IMR-90 (cell line): ENCODE measurements at regions not wholly inside any gene's neighbourhood (a gene's known extent, or its start where the extent isn't known, plus 50 kb on each side); places are given as distances from the start of the nearest gene placed in this dataset.

Source experiments
- ATAC-seq: fragments of 200-7000 bp; cut with Tn5 transposase; 2 replicates; pipeline ENCODE4 v1.9.1; 2020; ENCODE audit warnings: low read depth, mild to moderate bottlenecking, moderate library complexity
- BruUV-seq: library from RNA; stranded (reverse); fragments of 400-500 nt; replicated peaks from 2 replicates; lab custom pipeline; 2021; lab: Mats Ljungman, UMichigan
- CTCF ChIA-PET: fragments of 300-600 bp; formaldehyde crosslinking; extraction: SDS; loops from one replicate; lab custom pipeline; 2021; ENCODE audit warnings: antibody characterized with exemption; lab: Yijun Ruan, JAX
- POLR2A ChIA-PET: fragments of 300-600 bp; sonication (Branson Sonifier 250); formaldehyde crosslinking; loops from one replicate; lab custom pipeline; 2022; ENCODE audit warnings: antibody characterized with exemption; ENCODE audit not compliant: unreplicated experiment; lab: Charles Lee
- DNase-seq: peaks from one replicate; pipeline ENCODE4 v3.0.0; 2013
- H2AFZ ChIP-seq: replicated peaks from 2 replicates; pipeline ENCODE3; 2013; ENCODE audit warnings: low read length, mild to moderate bottlenecking; ENCODE audit not compliant: poor library complexity
- H2AK5ac ChIP-seq: 2 replicates; pipeline ENCODE4 v1.6.1; 2013; ENCODE audit warnings: low read depth, low read length, inconsistent platforms
- H2AK9ac ChIP-seq: replicated peaks from 2 replicates; pipeline ENCODE3; 2013; ENCODE audit warnings: mild to moderate bottlenecking, low read depth, low read length, moderate library complexity; ENCODE audit not compliant: poor library complexity
- H2BK120ac ChIP-seq: 2 replicates; pipeline ENCODE4 v1.6.1; 2013; ENCODE audit warnings: low read depth, low read length, inconsistent platforms
- H2BK15ac ChIP-seq: 3 replicates; pipeline ENCODE4 v1.6.1; 2013; ENCODE audit warnings: low read depth, low read length, inconsistent platforms
- H2BK20ac ChIP-seq: 2 replicates; pipeline ENCODE4 v1.6.1; 2013; ENCODE audit warnings: low read depth, mild to moderate bottlenecking, inconsistent platforms, low read length, moderate library complexity
- H2BK5ac ChIP-seq: 2 replicates; pipeline ENCODE4 v1.6.1; 2013; ENCODE audit warnings: mild to moderate bottlenecking, low read depth, low read length, inconsistent platforms; ENCODE audit not compliant: poor library complexity, severe bottlenecking
- H3K14ac ChIP-seq: replicated peaks from 2 replicates; pipeline ENCODE4 v1.6.1; 2013; ENCODE audit warnings: low read depth, low read length, inconsistent platforms
- H3K18ac ChIP-seq: 2 replicates; pipeline ENCODE4 v1.6.1; 2013; ENCODE audit warnings: low read depth, low read length, control low read depth
- H3K23ac ChIP-seq: 2 replicates; pipeline ENCODE4 v1.6.1; 2013; ENCODE audit warnings: low read depth, low read length, inconsistent platforms
- H3K27ac ChIP-seq: 2 replicates; pipeline ENCODE4 v1.5.1; 2013; ENCODE audit warnings: mild to moderate bottlenecking, control low read depth, low read length; ENCODE audit not compliant: insufficient read depth
- H3K27me3 ChIP-seq: 2 replicates; pipeline ENCODE4 v1.6.1; 2013; ENCODE audit warnings: low read length; ENCODE audit not compliant: control insufficient read depth, insufficient read depth
- H3K36me3 ChIP-seq: 2 replicates; pipeline ENCODE4 v1.6.1; 2013; ENCODE audit warnings: low read length, mixed read lengths; ENCODE audit not compliant: control insufficient read depth, insufficient read depth
- H3K4ac ChIP-seq: 2 replicates; pipeline ENCODE4 v1.6.1; 2013; ENCODE audit warnings: low read depth, low read length, inconsistent platforms
- H3K4me1 ChIP-seq: 2 replicates; pipeline ENCODE4 v1.6.1; 2013; ENCODE audit warnings: low read length, mixed read lengths; ENCODE audit not compliant: control insufficient read depth, insufficient read depth
- H3K4me2 ChIP-seq: 2 replicates; pipeline ENCODE4 v1.6.1; 2013; ENCODE audit warnings: low read depth, mild to moderate bottlenecking, control low read depth, low read length, moderate library complexity
- H3K4me3 ChIP-seq: 2 replicates; pipeline ENCODE4 v1.5.1; 2013; ENCODE audit warnings: low read depth, mild to moderate bottlenecking, control low read depth, low read length, moderate library complexity; ENCODE audit not compliant: insufficient read depth
- H3K56ac ChIP-seq: 2 replicates; pipeline ENCODE4 v1.6.1; 2013; ENCODE audit warnings: low read length, inconsistent platforms; ENCODE audit not compliant: insufficient read depth; ENCODE audit errors: extremely low read depth
- H3K79me1 ChIP-seq, 2 experiments: 2 replicates each; pipeline ENCODE4 v1.6.1; 2013; ENCODE audit warnings: low read length in 2 of 2, inconsistent platforms in 1 of 2, low read depth in 1 of 2
- H3K9ac ChIP-seq: 2 replicates; pipeline ENCODE4 v1.6.1; 2013; ENCODE audit warnings: low read depth, low read length, control low read depth
- H3K9me1 ChIP-seq: 2 replicates; pipeline ENCODE4 v1.6.1; 2013; ENCODE audit warnings: low read length, inconsistent platforms; ENCODE audit not compliant: insufficient read depth
- H3K9me3 ChIP-seq: 2 replicates; pipeline ENCODE4 v1.6.1; 2013; ENCODE audit warnings: low read length; ENCODE audit not compliant: control insufficient read depth, insufficient read depth
- H4K20me1 ChIP-seq: 2 replicates; pipeline ENCODE4 v1.6.1; 2013; ENCODE audit warnings: low read length, inconsistent platforms; ENCODE audit not compliant: insufficient read depth
- H4K5ac ChIP-seq: 2 replicates; pipeline ENCODE4 v1.6.1; 2013; ENCODE audit warnings: mild to moderate bottlenecking, low read depth, low read length, control low read depth
- H4K8ac ChIP-seq, 2 experiments: 2 replicates each; pipeline ENCODE4 v1.6.1; 2013; ENCODE audit warnings: low read depth in 2 of 2, low read length in 2 of 2, control low read depth in 1 of 2, inconsistent platforms in 1 of 2
- H4K91ac ChIP-seq: 2 replicates; pipeline ENCODE4 v1.6.1; 2013; ENCODE audit warnings: low read depth, low read length, inconsistent platforms; ENCODE audit not compliant: insufficient read depth
- BHLHE40 ChIP-seq: fragments of 150-350 bp; IDR thresholded peaks from 2 replicates; pipeline ENCODE4 v1.6.1; 2016; ENCODE audit warnings: mild to moderate bottlenecking, low read depth, low read length
- CEBPB ChIP-seq: IDR thresholded peaks from 2 replicates; pipeline ENCODE4 v1.6.1; 2012; ENCODE audit warnings: low read depth, low read length, improper control_type of control experiment
- CHD1 ChIP-seq: IDR thresholded peaks from 2 replicates; pipeline ENCODE4 v1.6.1; 2012; ENCODE audit warnings: low read depth, low read length, improper control_type of control experiment
- CTCF ChIP-seq: conservative IDR thresholded peaks from 2 replicates; pipeline ENCODE4 v1.5.1; 2012; ENCODE audit warnings: mild to moderate bottlenecking, low read depth, low read length, improper control_type of control experiment
- ELK1 ChIP-seq: fragments of 150-350 bp; IDR thresholded peaks from 2 replicates; pipeline ENCODE4 v1.6.1; 2016; ENCODE audit warnings: low read depth, mild to moderate bottlenecking, low read length, moderate library complexity, borderline replicate concordance
- FOS ChIP-seq: fragments of 150-350 bp; IDR thresholded peaks from 2 replicates; pipeline ENCODE4 v1.6.1; 2016; ENCODE audit warnings: low read depth, low read length
- MAFK ChIP-seq: IDR thresholded peaks from 2 replicates; pipeline ENCODE4 v1.6.1; 2012; ENCODE audit warnings: low read depth, low read length, improper control_type of control experiment
- MAZ ChIP-seq: IDR thresholded peaks from 2 replicates; pipeline ENCODE4 v1.6.1; 2012; ENCODE audit warnings: low read depth, mild to moderate bottlenecking, low read length, improper control_type of control experiment, moderate library complexity, borderline replicate concordance
- MXI1 ChIP-seq: IDR thresholded peaks from 2 replicates; pipeline ENCODE4 v1.6.1; 2012; ENCODE audit warnings: low read depth, mild to moderate bottlenecking, low read length, moderate library complexity, borderline replicate concordance
- NFE2L2 ChIP-seq: fragments of 150-350 bp; IDR thresholded peaks from 2 replicates; pipeline ENCODE4 v1.6.1; 2016; ENCODE audit warnings: low read depth, mild to moderate bottlenecking, low read length
- POLR2A ChIP-seq: IDR thresholded peaks from 2 replicates; pipeline ENCODE4 v1.6.1; 2012; ENCODE audit warnings: mild to moderate bottlenecking, low read depth, low read length
- RAD21 ChIP-seq: IDR thresholded peaks from 2 replicates; pipeline ENCODE4 v1.6.1; 2012; ENCODE audit warnings: low read length, improper control_type of control experiment
- RCOR1 ChIP-seq: IDR thresholded peaks from 2 replicates; pipeline ENCODE4 v1.6.1; 2012; ENCODE audit warnings: mild to moderate bottlenecking, low read length, improper control_type of control experiment; ENCODE audit not compliant: insufficient replicate concordance
- RFX5 ChIP-seq: IDR thresholded peaks from 2 replicates; pipeline ENCODE4 v1.8.0; 2012; ENCODE audit warnings: low read depth, mild to moderate bottlenecking, low read length, moderate library complexity
- SMC3 ChIP-seq: fragments of 150-350 bp; IDR thresholded peaks from 2 replicates; pipeline ENCODE4 v1.6.1; 2016; ENCODE audit warnings: low read depth, mild to moderate bottlenecking, antibody characterized with exemption, low read length, moderate library complexity
- USF2 ChIP-seq: fragments of 150-350 bp; IDR thresholded peaks from 2 replicates; pipeline ENCODE4 v1.6.1; 2017; ENCODE audit warnings: mild to moderate bottlenecking, antibody characterized with exemption, low read length, low read depth
- WGBS, 2 experiments: methylation state at CpG; one replicate each; pipeline versions ENCODE4 v1.1.5 to v1.1.7; 2013; ENCODE audit warnings: missing lambda C conversion rate in 2 of 2; ENCODE audit not compliant: insufficient read length in 1 of 2; ENCODE audit errors: extremely low coverage in 2 of 2; 5-methylcytosine and 5-hydroxymethylcytosine counted together
- dilution Hi-C: fragments of 300-500 bp; cut with HindIII; formaldehyde crosslinking; loops from one replicate; pipeline ENCODE4 v1.14.3; 2018; ENCODE audit warnings: low sequenced_read_pairs; ENCODE audit not compliant: unreplicated experiment
- in situ Hi-C: fragments of 300-500 bp; cut with MboI; formaldehyde crosslinking; loops from 3 replicates; pipeline ENCODE4 v1.14.3; 2019; ENCODE audit warnings: low sequenced_read_pairs, inconsistent platforms, mixed read lengths
- intact Hi-C: fragments of 100-400 bp; cut with micrococcal nuclease; formaldehyde crosslinking; loops from 2 replicates; pipeline ENCODE4 v1.10.0; 2022

GRCh38 chr7:112572669-112573301 is 92.0 kb downstream of the LSMEM1 start:
- Histone ChIP-seq H4K8ac (no peak overlapping the region), H3K18ac (no peak overlapping the region), H2BK120ac (no peak overlapping the region), H3K9me1 (no peaks in the 10 kb centered on the region), H4K91ac (no peak overlapping the region), H2AFZ (no peak overlapping the region), H3K27ac (no peak overlapping the region), H3K4me1 (no peaks in the 10 kb centered on the region), H3K36me3 (no peaks in the 10 kb centered on the region), H3K9ac (no peak overlapping the region), H2BK20ac (no peak overlapping the region), H3K79me1 (no peaks in the 10 kb centered on the region), H2AK5ac (no peak overlapping the region), H3K23ac (no peak overlapping the region), H3K4ac (no peak overlapping the region), H3K9me3 (no peaks in the 10 kb centered on the region), H4K5ac (no peak overlapping the region), H3K27me3 (no peaks in the 10 kb centered on the region), H3K4me3 (no peak overlapping the region), H2AK9ac (no peak overlapping the region), H3K14ac (no peak overlapping the region), H2BK15ac (no peak overlapping the region), H2BK5ac (no peak overlapping the region), H3K4me2 (no peak overlapping the region), H3K56ac (no peak overlapping the region), H4K20me1 (no peaks in the 10 kb centered on the region)
- no peak for ATAC-seq
- dilution Hi-C loops: no loop called here
- intact Hi-C loops: no loop called here
- no peak for DNase-seq
- no CpG with 5 or more reads among the region's 1 CpG for WGBS, 2 experiments
- in situ Hi-C loops: loop anchor here (25.0 kb wide), 1 partner anchor 1115 kb away; no protein-coding TSS in a partner anchor
- no TSS peak for BruUV-seq
- ChIA-PET POLR2A (no interaction called here), CTCF (interaction anchor here (1.6 kb wide), 1 partner anchor 23 kb away, joined by 3 read pairs; no protein-coding TSS in a partner anchor)
- no peak for TF ChIP-seq SMC3
- no peak for TF ChIP-seq MAFK
- TF ChIP-seq FOS: no peak
- no peak for TF ChIP-seq CHD1
- no peak for TF ChIP-seq POLR2A
- no peak for TF ChIP-seq CTCF
- TF ChIP-seq USF2: no peak
- no peak for TF ChIP-seq ELK1
- TF ChIP-seq MXI1: no peak
- no peak for TF ChIP-seq RAD21
- TF ChIP-seq MAZ: no peak
- TF ChIP-seq CEBPB: no peak
- TF ChIP-seq BHLHE40: no peak
- no peak for TF ChIP-seq RFX5
- no peak for TF ChIP-seq NFE2L2
- TF ChIP-seq RCOR1: no peak
